ENCODE measurements at regions not wholly inside any gene's neighbourhood (a gene's known extent, or its start where the extent isn't known, plus 50 kb on each side); places are given as distances from the start of the nearest gene placed in this dataset.

DNA sequence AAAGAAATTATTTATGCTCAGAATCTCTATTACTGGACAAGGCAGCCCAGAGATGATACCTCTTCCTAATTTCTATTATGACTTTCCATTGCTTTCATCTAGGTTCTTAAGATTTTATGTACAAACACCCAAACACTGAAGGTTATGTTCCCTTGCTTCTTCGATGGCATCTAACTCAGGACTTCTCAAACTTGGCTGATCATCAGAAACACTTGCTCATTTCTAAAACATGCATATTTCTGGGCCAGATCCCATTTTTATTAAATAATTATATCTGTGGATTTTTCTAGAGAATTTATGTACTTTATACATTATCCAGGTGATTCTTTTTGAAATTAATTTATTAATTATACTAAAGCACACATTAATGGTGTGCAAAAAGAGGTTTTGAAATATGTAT, 482.4 kb upstream of the NR2F2 start:
- TF ChIP-seq, protein P1, sequence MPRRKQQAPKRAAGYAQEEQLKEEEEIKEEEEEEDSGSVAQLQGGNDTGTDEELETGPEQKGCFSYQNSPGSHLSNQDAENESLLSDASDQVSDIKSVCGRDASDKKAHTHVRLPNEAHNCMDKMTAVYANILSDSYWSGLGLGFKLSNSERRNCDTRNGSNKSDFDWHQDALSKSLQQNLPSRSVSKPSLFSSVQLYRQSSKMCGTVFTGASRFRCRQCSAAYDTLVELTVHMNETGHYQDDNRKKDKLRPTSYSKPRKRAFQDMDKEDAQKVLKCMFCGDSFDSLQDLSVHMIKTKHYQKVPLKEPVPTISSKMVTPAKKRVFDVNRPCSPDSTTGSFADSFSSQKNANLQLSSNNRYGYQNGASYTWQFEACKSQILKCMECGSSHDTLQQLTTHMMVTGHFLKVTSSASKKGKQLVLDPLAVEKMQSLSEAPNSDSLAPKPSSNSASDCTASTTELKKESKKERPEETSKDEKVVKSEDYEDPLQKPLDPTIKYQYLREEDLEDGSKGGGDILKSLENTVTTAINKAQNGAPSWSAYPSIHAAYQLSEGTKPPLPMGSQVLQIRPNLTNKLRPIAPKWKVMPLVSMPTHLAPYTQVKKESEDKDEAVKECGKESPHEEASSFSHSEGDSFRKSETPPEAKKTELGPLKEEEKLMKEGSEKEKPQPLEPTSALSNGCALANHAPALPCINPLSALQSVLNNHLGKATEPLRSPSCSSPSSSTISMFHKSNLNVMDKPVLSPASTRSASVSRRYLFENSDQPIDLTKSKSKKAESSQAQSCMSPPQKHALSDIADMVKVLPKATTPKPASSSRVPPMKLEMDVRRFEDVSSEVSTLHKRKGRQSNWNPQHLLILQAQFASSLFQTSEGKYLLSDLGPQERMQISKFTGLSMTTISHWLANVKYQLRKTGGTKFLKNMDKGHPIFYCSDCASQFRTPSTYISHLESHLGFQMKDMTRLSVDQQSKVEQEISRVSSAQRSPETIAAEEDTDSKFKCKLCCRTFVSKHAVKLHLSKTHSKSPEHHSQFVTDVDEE (CRISPR knock-in tag; IDR thresholded peaks at IDR 0.05): no peak
- no peak for TF ChIP-seq OSR1 (CRISPR knock-in tag; IDR thresholded peaks at IDR 0.05)
- TF ChIP-seq RARB (CRISPR knock-in tag; IDR thresholded peaks at IDR 0.05): no peak
- TF ChIP-seq, protein P2, sequence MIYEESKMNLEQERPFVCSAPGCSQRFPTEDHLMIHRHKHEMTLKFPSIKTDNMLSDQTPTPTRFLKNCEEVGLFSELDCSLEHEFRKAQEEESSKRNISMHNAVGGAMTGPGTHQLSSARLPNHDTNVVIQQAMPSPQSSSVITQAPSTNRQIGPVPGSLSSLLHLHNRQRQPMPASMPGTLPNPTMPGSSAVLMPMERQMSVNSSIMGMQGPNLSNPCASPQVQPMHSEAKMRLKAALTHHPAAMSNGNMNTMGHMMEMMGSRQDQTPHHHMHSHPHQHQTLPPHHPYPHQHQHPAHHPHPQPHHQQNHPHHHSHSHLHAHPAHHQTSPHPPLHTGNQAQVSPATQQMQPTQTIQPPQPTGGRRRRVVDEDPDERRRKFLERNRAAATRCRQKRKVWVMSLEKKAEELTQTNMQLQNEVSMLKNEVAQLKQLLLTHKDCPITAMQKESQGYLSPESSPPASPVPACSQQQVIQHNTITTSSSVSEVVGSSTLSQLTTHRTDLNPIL (CRISPR knock-in tag; IDR thresholded peaks at IDR 0.05; ENCODE audit: low read depth): no peak
- no peak for TF ChIP-seq GLIS3 (CRISPR knock-in tag; IDR thresholded peaks at IDR 0.05)
- no peak for TF ChIP-seq ZNF70 (CRISPR knock-in tag; IDR thresholded peaks at IDR 0.05)
- no peak for TF ChIP-seq TOX (CRISPR knock-in tag; IDR thresholded peaks at IDR 0.05; ENCODE audit: borderline replicate concordance)
- TF ChIP-seq ISL1 (CRISPR knock-in tag; IDR thresholded peaks at IDR 0.05): no peak
- TF ChIP-seq ZFP3 (CRISPR knock-in tag; IDR thresholded peaks at IDR 0.05): no peak
- TF ChIP-seq ZNF565 (CRISPR knock-in tag; conservative IDR thresholded peaks at IDR 0.05; ENCODE audit: low read depth): no peak
- TF ChIP-seq ARNTL (CRISPR knock-in tag; IDR thresholded peaks at IDR 0.05; ENCODE audit: borderline replicate concordance, low read depth): no peak
- no peak for TF ChIP-seq PPARA (CRISPR knock-in tag; IDR thresholded peaks at IDR 0.05; ENCODE audit: borderline replicate concordance)
- TF ChIP-seq, protein P3, sequence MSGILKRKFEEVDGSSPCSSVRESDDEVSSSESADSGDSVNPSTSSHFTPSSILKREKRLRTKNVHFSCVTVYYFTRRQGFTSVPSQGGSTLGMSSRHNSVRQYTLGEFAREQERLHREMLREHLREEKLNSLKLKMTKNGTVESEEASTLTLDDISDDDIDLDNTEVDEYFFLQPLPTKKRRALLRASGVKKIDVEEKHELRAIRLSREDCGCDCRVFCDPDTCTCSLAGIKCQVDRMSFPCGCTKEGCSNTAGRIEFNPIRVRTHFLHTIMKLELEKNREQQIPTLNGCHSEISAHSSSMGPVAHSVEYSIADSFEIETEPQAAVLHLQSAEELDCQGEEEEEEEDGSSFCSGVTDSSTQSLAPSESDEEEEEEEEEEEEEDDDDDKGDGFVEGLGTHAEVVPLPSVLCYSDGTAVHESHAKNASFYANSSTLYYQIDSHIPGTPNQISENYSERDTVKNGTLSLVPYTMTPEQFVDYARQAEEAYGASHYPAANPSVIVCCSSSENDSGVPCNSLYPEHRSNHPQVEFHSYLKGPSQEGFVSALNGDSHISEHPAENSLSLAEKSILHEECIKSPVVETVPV (CRISPR knock-in tag; IDR thresholded peaks at IDR 0.05): no peak
- no peak for ATAC-seq

DNA sequence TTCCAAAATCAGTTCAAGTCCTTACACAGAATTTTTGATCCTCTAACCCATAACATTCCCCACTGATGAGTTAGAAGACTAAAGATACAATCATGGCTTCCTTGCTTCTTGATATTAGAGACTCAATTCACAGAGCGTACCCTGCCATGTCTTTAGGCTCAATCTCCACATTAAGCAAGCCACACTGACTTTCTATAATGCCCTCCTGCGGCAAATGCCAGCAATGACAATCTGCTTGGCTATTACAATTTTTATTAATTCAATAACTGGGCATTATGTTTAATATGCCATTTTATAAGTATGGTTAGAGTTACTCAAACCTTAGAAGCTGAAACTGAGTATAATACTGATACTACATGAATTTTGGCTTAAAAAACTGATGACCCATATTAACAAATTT, 479.7 kb upstream of the NR2F2 start:
- no peak for TF ChIP-seq CSDC2 (CRISPR knock-in tag; IDR thresholded peaks at IDR 0.05)
- TF ChIP-seq ZNF565 (CRISPR knock-in tag; conservative IDR thresholded peaks at IDR 0.05; ENCODE audit: low read depth): no peak
- no peak for TF ChIP-seq RARB (CRISPR knock-in tag; IDR thresholded peaks at IDR 0.05)
- TF ChIP-seq, protein P4, sequence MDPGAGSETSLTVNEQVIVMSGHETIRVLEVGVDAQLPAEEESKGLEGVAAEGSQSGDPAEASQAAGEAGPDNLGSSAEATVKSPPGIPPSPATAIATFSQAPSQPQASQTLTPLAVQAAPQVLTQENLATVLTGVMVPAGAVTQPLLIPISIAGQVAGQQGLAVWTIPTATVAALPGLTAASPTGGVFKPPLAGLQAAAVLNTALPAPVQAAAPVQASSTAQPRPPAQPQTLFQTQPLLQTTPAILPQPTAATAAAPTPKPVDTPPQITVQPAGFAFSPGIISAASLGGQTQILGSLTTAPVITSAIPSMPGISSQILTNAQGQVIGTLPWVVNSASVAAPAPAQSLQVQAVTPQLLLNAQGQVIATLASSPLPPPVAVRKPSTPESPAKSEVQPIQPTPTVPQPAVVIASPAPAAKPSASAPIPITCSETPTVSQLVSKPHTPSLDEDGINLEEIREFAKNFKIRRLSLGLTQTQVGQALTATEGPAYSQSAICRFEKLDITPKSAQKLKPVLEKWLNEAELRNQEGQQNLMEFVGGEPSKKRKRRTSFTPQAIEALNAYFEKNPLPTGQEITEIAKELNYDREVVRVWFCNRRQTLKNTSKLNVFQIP (CRISPR knock-in tag; IDR thresholded peaks at IDR 0.05; ENCODE audit: borderline replicate concordance, low read depth): no peak
- TF ChIP-seq, protein P2 (CRISPR knock-in tag; IDR thresholded peaks at IDR 0.05; ENCODE audit: low read depth): no peak
- TF ChIP-seq, protein P1 (CRISPR knock-in tag; IDR thresholded peaks at IDR 0.05): no peak
- TF ChIP-seq ARNTL (CRISPR knock-in tag; IDR thresholded peaks at IDR 0.05; ENCODE audit: borderline replicate concordance, low read depth): no peak
- no peak for TF ChIP-seq SNAI2 (CRISPR knock-in tag; IDR thresholded peaks at IDR 0.05)
- no peak for TF ChIP-seq ZNF70 (CRISPR knock-in tag; IDR thresholded peaks at IDR 0.05)
- no peak for TF ChIP-seq ZC3H10 (CRISPR knock-in tag; IDR thresholded peaks at IDR 0.05)
- no peak for TF ChIP-seq ZNF8 (CRISPR knock-in tag; IDR thresholded peaks at IDR 0.05)
- no peak for ATAC-seq

DNA sequence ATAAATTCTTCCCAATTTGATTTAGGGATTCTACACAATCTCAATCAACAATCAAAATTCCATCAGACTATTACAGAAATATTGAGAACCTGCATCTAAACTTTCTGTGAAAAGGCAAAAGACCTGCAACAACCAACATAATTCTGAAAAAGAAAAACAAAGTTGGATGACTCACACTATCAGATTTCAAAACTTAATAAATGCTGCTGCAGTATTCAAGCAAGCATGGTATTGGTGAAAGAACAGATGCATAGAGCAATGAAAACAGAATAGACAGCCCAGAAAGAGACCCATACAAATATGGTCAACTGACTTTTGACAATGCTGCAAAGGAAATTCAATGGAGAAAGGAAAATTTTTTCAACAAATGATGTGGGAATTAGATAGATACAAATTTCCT, 477.1 kb upstream of the NR2F2 start:
- no peak for ATAC-seq
- no peak for TF ChIP-seq TOX (CRISPR knock-in tag; IDR thresholded peaks at IDR 0.05; ENCODE audit: borderline replicate concordance)
- TF ChIP-seq, protein P5, sequence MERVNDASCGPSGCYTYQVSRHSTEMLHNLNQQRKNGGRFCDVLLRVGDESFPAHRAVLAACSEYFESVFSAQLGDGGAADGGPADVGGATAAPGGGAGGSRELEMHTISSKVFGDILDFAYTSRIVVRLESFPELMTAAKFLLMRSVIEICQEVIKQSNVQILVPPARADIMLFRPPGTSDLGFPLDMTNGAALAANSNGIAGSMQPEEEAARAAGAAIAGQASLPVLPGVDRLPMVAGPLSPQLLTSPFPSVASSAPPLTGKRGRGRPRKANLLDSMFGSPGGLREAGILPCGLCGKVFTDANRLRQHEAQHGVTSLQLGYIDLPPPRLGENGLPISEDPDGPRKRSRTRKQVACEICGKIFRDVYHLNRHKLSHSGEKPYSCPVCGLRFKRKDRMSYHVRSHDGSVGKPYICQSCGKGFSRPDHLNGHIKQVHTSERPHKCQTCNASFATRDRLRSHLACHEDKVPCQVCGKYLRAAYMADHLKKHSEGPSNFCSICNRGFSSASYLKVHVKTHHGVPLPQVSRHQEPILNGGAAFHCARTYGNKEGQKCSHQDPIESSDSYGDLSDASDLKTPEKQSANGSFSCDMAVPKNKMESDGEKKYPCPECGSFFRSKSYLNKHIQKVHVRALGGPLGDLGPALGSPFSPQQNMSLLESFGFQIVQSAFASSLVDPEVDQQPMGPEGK (CRISPR knock-in tag; IDR thresholded peaks at IDR 0.05; ENCODE audit: borderline replicate concordance): no peak

All from SK-N-SH treated with all-trans-retinoic acid at 6 μM for 48 hours (cell line).